HAP-1 (cell line): ENCODE measurements at regions not wholly inside any gene's neighbourhood (a gene's known extent, or its start where the extent isn't known, plus 50 kb on each side); places are given as distances from the start of the nearest gene placed in this dataset.
"Not testable (repeated sequence)": the region's sequence is repeated elsewhere in the genome, so short reads cannot be mapped to it uniquely, and the experiment has no call there.

ENCODE experiments used
- DNase-seq, 2 experiments: peaks; one replicate each; pipeline ENCODE4 v3.0.0-alpha.2; 2016 to 2020; ENCODE audit warnings: low spot score in 2 of 2
- H3K27me3 ChIP-seq: fragments of 250-450 bp; sonication (Bioruptor Pico); 2 replicates; pipeline ENCODE4 v1.5.1; 2020; ENCODE audit warnings: low read depth, mild to moderate bottlenecking, moderate library complexity
- H3K36me3 ChIP-seq: fragments of 250-450 bp; sonication (Bioruptor Pico); replicated peaks from 2 replicates; pipeline ENCODE4 v1.5.1; 2020; ENCODE audit warnings: mild to moderate bottlenecking
- H3K4me1 ChIP-seq: fragments of 250-450 bp; sonication (Bioruptor Pico); 2 replicates; pipeline ENCODE4 v1.5.1; 2020; ENCODE audit warnings: mild to moderate bottlenecking
- H3K4me3 ChIP-seq: fragments of 250-450 bp; sonication (Bioruptor Pico); 2 replicates; pipeline ENCODE4 v1.5.1; 2020; ENCODE audit warnings: mild to moderate bottlenecking, moderate library complexity
- H3K9me3 ChIP-seq: fragments of 250-450 bp; sonication (Bioruptor Pico); 2 replicates; pipeline ENCODE4 v1.5.1; 2020; ENCODE audit warnings: mild to moderate bottlenecking, moderate library complexity
- in situ Hi-C: fragments of 300-500 bp; cut with MboI; formaldehyde crosslinking; loops from 3 replicates; pipeline ENCODE4 v1.14.3; 2020; ENCODE audit warnings: low sequenced_read_pairs, inconsistent platforms, mixed read lengths

GRCh38 chr17:27958708-27959381 lies 65.7 kb upstream of the LYRM9 start:
- no peaks in the 10 kb centered on the region for H3K4me1 ChIP-seq
- no peaks in the 10 kb centered on the region for H3K36me3 ChIP-seq
- no peaks in the 10 kb centered on the region for H3K9me3 ChIP-seq
- in situ Hi-C loops, result no loop called here
- 0 out of 2 replicates have a peak, but pooled peaks cover under 1% of the 10 kb centered on the region for H3K27me3 ChIP-seq
- no peak overlapping the region for H3K4me3 ChIP-seq
- DNase-seq, result no peak

- in situ Hi-C loops, result no loop called here
- Histone ChIP-seq H3K27me3 (no peaks in the 10 kb centered on the region), H3K36me3 (no peaks in the 10 kb centered on the region), H3K4me3 (no peak overlapping the region), H3K9me3 (no peaks in the 10 kb centered on the region), H3K4me1 (no peaks in the 10 kb centered on the region)
- DNase-seq, result no peak
These were observed 66.2 kb upstream of the LYRM9 start for GRCh38 chr17:27959382-27959709.

GRCh38 chr17:27960183-27960849 lies 67.2 kb upstream of the LYRM9 start:
- Histone ChIP-seq H3K4me1 (no peaks in the 10 kb centered on the region), H3K27me3 (no peaks in the 10 kb centered on the region), H3K9me3 (no peaks in the 10 kb centered on the region), H3K4me3 (no peak overlapping the region), H3K36me3 (no peaks in the 10 kb centered on the region)
- in situ Hi-C loops, result loop anchor here (10.0 kb wide), 1 partner anchor 64 kb away; no protein-coding TSS in a partner anchor
- no peak for DNase-seq

GRCh38 chr17:27962581-27962980 lies 69.4 kb upstream of the LYRM9 start:
- not testable (repeated sequence) for DNase-seq, H3K4me1 ChIP-seq, H3K36me3 ChIP-seq, H3K4me3 ChIP-seq, H3K9me3 ChIP-seq, H3K27me3 ChIP-seq
- in situ Hi-C loops, result loop anchor here (10.0 kb wide), 1 partner anchor 62 kb away; no protein-coding TSS in a partner anchor

GRCh38 chr17:27965224-27965623 lies 72.1 kb upstream of the LYRM9 start:
- Histone ChIP-seq H3K4me3 (no peak overlapping the region), H3K27me3 (no peaks in the 10 kb centered on the region), H3K9me3 (no peaks in the 10 kb centered on the region), H3K36me3 (no peaks in the 10 kb centered on the region), H3K4me1 (no peaks in the 10 kb centered on the region)
- DNase-seq, result no peak
- in situ Hi-C loops, result loop anchor here (10.0 kb wide), 1 partner anchor 60 kb away; no protein-coding TSS in a partner anchor

- Histone ChIP-seq H3K4me3 (no peak overlapping the region), H3K4me1 (no peaks in the 10 kb centered on the region), H3K9me3 (no peaks in the 10 kb centered on the region), H3K27me3 (no peaks in the 10 kb centered on the region), H3K36me3 (no peaks in the 10 kb centered on the region)
- in situ Hi-C loops, result loop anchor here (10.0 kb wide), 1 partner anchor 57 kb away; no protein-coding TSS in a partner anchor
- no peak for DNase-seq
These were observed 74.2 kb upstream of the NLK start for GRCh38 chr17:27968206-27968732.

- peaks cover 6% of the 10 kb centered on the region for H3K4me1 ChIP-seq
- in situ Hi-C loops, result no loop called here
- H3K36me3 ChIP-seq, result no peaks in the 10 kb centered on the region
These were observed 71.9 kb upstream of the NLK start for GRCh38 chr17:27970587-27970986.

GRCh38 chr17:27973258-27974044 lies 69.0 kb upstream of the NLK start:
- Histone ChIP-seq H3K4me3 (no peak overlapping the region), H3K4me1 (peaks cover 6% of the 10 kb centered on the region), H3K36me3 (no peaks in the 10 kb centered on the region), H3K27me3 (no peaks in the 10 kb centered on the region), H3K9me3 (no peaks in the 10 kb centered on the region)
- in situ Hi-C loops, result no loop called here
- no peak for DNase-seq

More at GRCh38 chr17:27970587-27970986, 71.9 kb upstream of the NLK start:
- no peak for DNase-seq
- Histone ChIP-seq H3K9me3 (no peaks in the 10 kb centered on the region), H3K4me3 (no peak overlapping the region), H3K27me3 (no peaks in the 10 kb centered on the region)

GRCh38 chr17:27974045-27974436 lies 68.4 kb upstream of the NLK start:
- Histone ChIP-seq H3K4me3 (no peak overlapping the region), H3K36me3 (no peaks in the 10 kb centered on the region), H3K9me3 (no peaks in the 10 kb centered on the region), H3K4me1 (peaks cover 6% of the 10 kb centered on the region), H3K27me3 (no peaks in the 10 kb centered on the region)
- DNase-seq, result no peak
- in situ Hi-C loops, result no loop called here

- no peak overlapping the region for H3K4me3 ChIP-seq
- no peaks in the 10 kb centered on the region for H3K9me3 ChIP-seq
- H3K27me3 ChIP-seq, result no peaks in the 10 kb centered on the region
- no peak for DNase-seq
- H3K36me3 ChIP-seq, result no peaks in the 10 kb centered on the region
- H3K4me1 ChIP-seq, result peaks cover 6% of the 10 kb centered on the region
- in situ Hi-C loops, result no loop called here
These were observed 67.8 kb upstream of the NLK start for GRCh38 chr17:27974531-27975145.

- H3K4me3 ChIP-seq, result no peak overlapping the region
- in situ Hi-C loops, result no loop called here
- H3K9me3 ChIP-seq, result no peaks in the 10 kb centered on the region
- H3K4me1 ChIP-seq, result peaks cover 6% of the 10 kb centered on the region
- DNase-seq, result no peak
- H3K36me3 ChIP-seq, result no peaks in the 10 kb centered on the region
- no peaks in the 10 kb centered on the region for H3K27me3 ChIP-seq
These were observed 67.1 kb upstream of the NLK start for GRCh38 chr17:27975146-27976011.

GRCh38 chr17:27976331-27976730 lies 66.1 kb upstream of the NLK start:
- H3K36me3 ChIP-seq, result no peaks in the 10 kb centered on the region
- no peaks in the 10 kb centered on the region for H3K9me3 ChIP-seq
- in situ Hi-C loops, result no loop called here
- H3K4me1 ChIP-seq, result peaks cover 6% of the 10 kb centered on the region
- H3K27me3 ChIP-seq, result no peaks in the 10 kb centered on the region
- no peak overlapping the region for H3K4me3 ChIP-seq
- no peak for DNase-seq
